Activated naive CD4-positive, alpha-beta T cell treated with anti-CD3 and anti-CD28 coated beads, Interleukin-2, amount 50 U/mL, for 72 hours (primary cell): ENCODE measurements at regions not wholly inside any gene's neighbourhood (a gene's known extent, or its start where the extent isn't known, plus 50 kb on each side); places are given as distances from the start of the nearest gene placed in this dataset.
A peak's percentile ranks its signal among the peaks of the same experiment; 100 is the strongest.

Experiments used
- ATAC-seq, 2 donors: fragments of 150-1000 bp; cut with Tn5 transposase; 2 replicates each; pipeline ENCODE4 v1.10.0; 2021; ENCODE audit warnings: mild to moderate bottlenecking in 2 of 2, moderate library complexity in 2 of 2
- DNase-seq, 2 donors: peaks; one replicate each; pipeline ENCODE4 v3.0.0; 2021 to 2022; ENCODE audit warnings: low spot score in 2 of 2
- H3K27ac Mint-ChIP-seq, 2 donors: one replicate each; pipeline ENCODE4 v1.8.0; 2022; ENCODE audit warnings: mild to moderate bottlenecking in 2 of 2, mixed read lengths in 2 of 2
- H3K36me3 Mint-ChIP-seq, 2 donors: one replicate each; pipeline ENCODE4 v1.8.0; 2022; ENCODE audit warnings: mixed read lengths in 2 of 2
- H3K9me3 Mint-ChIP-seq, 2 donors: one replicate each; pipeline ENCODE4 v1.8.0; 2022; ENCODE audit warnings: mixed read lengths in 2 of 2

GRCh38 chr4:10181745-10182445 lies 65.3 kb upstream of the WDR1 start:
- DNase-seq, result no peak
- H3K9me3 Mint-ChIP-seq, result peaks cover 0 to 24% of the 10 kb centered on the region in 2 donors
- peaks cover 0 to 15% of the 10 kb centered on the region in 2 donors for H3K36me3 Mint-ChIP-seq
- peak in 1 of 2 donors; percentile 57 for ATAC-seq
- peak overlapping the region in 1 of 2 donors; percentile 82 for H3K27ac Mint-ChIP-seq

- DNase-seq (peak in 1 of 2 donors; percentile 24), ATAC-seq (peak; percentile 94 to 95)
- H3K9me3 Mint-ChIP-seq, result peaks cover 0 to 24% of the 10 kb centered on the region in 2 donors
- peak overlapping the region; percentile 1 to 82 for H3K27ac Mint-ChIP-seq
- H3K36me3 Mint-ChIP-seq, result peaks cover 0 to 15% of the 10 kb centered on the region in 2 donors
These were observed 64.5 kb upstream of the WDR1 start for GRCh38 chr4:10180927-10181744.

GRCh38 chr4:10180603-10180926 lies 64.0 kb upstream of the WDR1 start:
- Mint-ChIP-seq H3K27ac (peak overlapping the region in 1 of 2 donors; percentile 82), H3K9me3 (peaks cover 0 to 24% of the 10 kb centered on the region in 2 donors), H3K36me3 (peaks cover 0 to 15% of the 10 kb centered on the region in 2 donors)
- ATAC-seq (no peak), DNase-seq (no peak)

- peaks cover 0 to 24% of the 10 kb centered on the region in 2 donors for H3K9me3 Mint-ChIP-seq
- DNase-seq (no peak), ATAC-seq (no peak)
- peak overlapping the region in 1 of 2 donors; percentile 82 for H3K27ac Mint-ChIP-seq
- H3K36me3 Mint-ChIP-seq, result peaks cover 0 to 15% of the 10 kb centered on the region in 2 donors
These were observed 63.5 kb upstream of the WDR1 start for GRCh38 chr4:10179957-10180602.

GRCh38 chr4:10178763-10179162 lies 62.2 kb upstream of the WDR1 start:
- Mint-ChIP-seq H3K9me3 (peaks cover 0 to 23% of the 10 kb centered on the region in 2 donors), H3K36me3 (peaks cover 0 to 15% of the 10 kb centered on the region in 2 donors), H3K27ac (no peak overlapping the region)
- no peak for ATAC-seq
- no peak for DNase-seq

GRCh38 chr4:10175626-10176025 lies 59.0 kb upstream of the WDR1 start:
- no peak overlapping the region for H3K27ac Mint-ChIP-seq
- ATAC-seq (no peak), DNase-seq (no peak)
- peaks cover 0 to 6% of the 10 kb centered on the region in 2 donors for H3K36me3 Mint-ChIP-seq
- peaks cover 0 to 10% of the 10 kb centered on the region in 2 donors for H3K9me3 Mint-ChIP-seq

- Mint-ChIP-seq H3K9me3 (no peaks in the 10 kb centered on the region), H3K27ac (peak overlapping the region in 1 of 2 donors; percentile 77), H3K36me3 (no peaks in the 10 kb centered on the region)
- no peak for DNase-seq
- no peak for ATAC-seq
These were observed 57.5 kb upstream of the WDR1 start for GRCh38 chr4:10173754-10174749.

- DNase-seq (no peak), ATAC-seq (no peak)
- Mint-ChIP-seq H3K27ac (peak overlapping the region in 1 of 2 donors; percentile 77), H3K36me3 (no peaks in the 10 kb centered on the region), H3K9me3 (no peaks in the 10 kb centered on the region)
These were observed 56.6 kb upstream of the WDR1 start for GRCh38 chr4:10173037-10173753.

GRCh38 chr4:10172278-10172921 lies 55.8 kb upstream of the WDR1 start:
- ATAC-seq, result no peak
- DNase-seq, result no peak
- no peak overlapping the region for H3K27ac Mint-ChIP-seq
- H3K36me3 Mint-ChIP-seq, result no peaks in the 10 kb centered on the region
- no peaks in the 10 kb centered on the region for H3K9me3 Mint-ChIP-seq

GRCh38 chr4:10171055-10171454 lies 54.5 kb upstream of the WDR1 start:
- DNase-seq (no peak), ATAC-seq (no peak)
- H3K27ac Mint-ChIP-seq, result no peak overlapping the region
- H3K36me3 Mint-ChIP-seq, result no peaks in the 10 kb centered on the region
- no peaks in the 10 kb centered on the region for H3K9me3 Mint-ChIP-seq

- DNase-seq (no peak), ATAC-seq (no peak)
- no peaks in the 10 kb centered on the region for H3K36me3 Mint-ChIP-seq
- H3K9me3 Mint-ChIP-seq, result no peaks in the 10 kb centered on the region
- no peak overlapping the region for H3K27ac Mint-ChIP-seq
These were observed 53.3 kb upstream of the WDR1 start for GRCh38 chr4:10169839-10170387.

- DNase-seq, result no peak
- H3K9me3 Mint-ChIP-seq, result no peaks in the 10 kb centered on the region
- no peak for ATAC-seq
- no peaks in the 10 kb centered on the region for H3K36me3 Mint-ChIP-seq
- no peak overlapping the region for H3K27ac Mint-ChIP-seq
These were observed 51.6 kb upstream of the WDR1 start for GRCh38 chr4:10168151-10168550.

- no peak for ATAC-seq
- no peaks in the 10 kb centered on the region for H3K9me3 Mint-ChIP-seq
- DNase-seq, result no peak
- no peak overlapping the region for H3K27ac Mint-ChIP-seq
- H3K36me3 Mint-ChIP-seq, result no peaks in the 10 kb centered on the region
These were observed 50.6 kb upstream of the WDR1 start for GRCh38 chr4:10167201-10167600.
